Sigmoid colon (tissue), 6 donors: ENCODE measurements at regions not wholly inside any gene's neighbourhood (a gene's known extent, or its start where the extent isn't known, plus 50 kb on each side); places are given as distances from the start of the nearest gene placed in this dataset.

Experiments used
- DNase-seq: peaks from one replicate; pipeline ENCODE4 v3.0.0-alpha.2; 2019
- H3K27ac ChIP-seq, 4 donors: fragments of 200-600 bp; sonication (generic); one replicate each; pipeline ENCODE4 v1.5.1; 2016 to 2019; ENCODE audit warnings: mild to moderate bottlenecking in 1 of 4
- H3K27me3 ChIP-seq, 3 donors: fragments of 200-600 bp; sonication (generic); one replicate each; pipeline ENCODE4 v1.5.1; 2019; ENCODE audit warnings: mild to moderate bottlenecking in 1 of 3
- H3K36me3 ChIP-seq, 4 donors: fragments of 200-600 bp; sonication (generic); one replicate each; pipeline ENCODE4 v1.5.1; 2016 to 2019
- H3K4me1 ChIP-seq, 4 donors: fragments of 200-600 bp; sonication (generic); one replicate each; pipeline ENCODE4 v1.5.1; 2017 to 2019
- H3K4me3 ChIP-seq, 4 donors: fragments of 200-600 bp; sonication (generic); one replicate each; pipeline ENCODE4 v1.5.1; 2017 to 2019; ENCODE audit warnings: mild to moderate bottlenecking in 2 of 4, moderate library complexity in 1 of 4
- H3K9me3 ChIP-seq, 4 donors: fragments of 200-600 bp in 3 of 4; sonication (generic) in 3 of 4; one replicate each; pipeline versions ENCODE4 v1.5.1 to v1.6.1; 2013 to 2019
- CTCF ChIP-seq, 4 experiments: fragments of 450-650 bp in 3 of 4; fragments of 200-600 bp in 1 of 4; IDR thresholded peaks; one replicate each; pipeline ENCODE4 v1.5.1; 2016 to 2019; ENCODE audit warnings: antibody characterized with exemption in 4 of 4, mild to moderate bottlenecking in 3 of 4, moderate library complexity in 2 of 4
- EP300 ChIP-seq, 4 donors: sonication (generic); formaldehyde crosslinking; IDR thresholded peaks; one replicate each; pipeline ENCODE4 v1.6.1; 2017; ENCODE audit warnings: antibody characterized with exemption in 4 of 4
- POLR2A ChIP-seq, 2 donors: fragments of 450-650 bp; IDR thresholded peaks; one replicate each; pipeline ENCODE4 v1.6.1; 2016; ENCODE audit warnings: antibody characterized with exemption in 2 of 2, mild to moderate bottlenecking in 2 of 2, moderate library complexity in 2 of 2
- POLR2AphosphoS5 ChIP-seq, 4 donors: sonication (generic); formaldehyde crosslinking; IDR thresholded peaks; one replicate each; pipeline ENCODE4 v1.6.1; 2017; ENCODE audit warnings: antibody characterized with exemption in 4 of 4
- WGBS, 2 donors: extraction: QIAGEN DNeasy Blood & Tissue Kit; methylation state at CpG; one replicate each; pipeline ENCODE4 v1.1.7; 2013; 5-methylcytosine and 5-hydroxymethylcytosine counted together
- intact Hi-C: fragments of 100-400 bp; cut with DNase I; formaldehyde crosslinking; loops from one replicate; pipeline ENCODE4 v1.15.1; 2023
- donor health status: healthy with polysubstance abuse.
- donor health status: healthy.

- peaks cover 0 to 40% (median 2%) of the 10 kb centered on the region in 4 donors for H3K36me3 ChIP-seq
- DNase-seq, result no peak
- WGBS, 2 donors, result 78 to 83% methylated on average over 5 of the region's 5 CpGs
- TF ChIP-seq EP300 (IDR thresholded peaks at IDR 0.05), result no peak
- TF ChIP-seq CTCF (IDR thresholded peaks at IDR 0.05), result no peak
- TF ChIP-seq POLR2A (IDR thresholded peaks at IDR 0.05), result no peak
- H3K4me1 ChIP-seq, result peaks cover 0 to 6% (median 0%) of the 10 kb centered on the region in 4 donors
- no peak overlapping the region for H3K4me3 ChIP-seq
- no peaks in the 10 kb centered on the region for H3K9me3 ChIP-seq
- intact Hi-C loops, result no loop called here
- H3K27ac ChIP-seq, result peak overlapping the region in 1 of 4 donors; percentile 44
- H3K27me3 ChIP-seq, result no peaks in the 10 kb centered on the region
These were observed 147.3 kb downstream of the TLR5 start for GRCh38 chr1:222995620-222996309.

- H3K36me3 ChIP-seq, result peaks cover 0 to 40% (median 2%) of the 10 kb centered on the region in 4 donors
- no peak overlapping the region for H3K4me3 ChIP-seq
- intact Hi-C loops, result no loop called here
- no peak for TF ChIP-seq CTCF (IDR thresholded peaks at IDR 0.05)
- TF ChIP-seq POLR2AphosphoS5 (IDR thresholded peaks at IDR 0.05), result no peak
- no peak for TF ChIP-seq EP300 (IDR thresholded peaks at IDR 0.05)
- no peak for TF ChIP-seq POLR2A (IDR thresholded peaks at IDR 0.05)
- H3K9me3 ChIP-seq, result no peaks in the 10 kb centered on the region
- no peak for DNase-seq
- WGBS, 2 donors, result 45 to 54% methylated on average over 3 of the region's 3 CpGs
- no peak overlapping the region for H3K27ac ChIP-seq
- H3K27me3 ChIP-seq, result no peaks in the 10 kb centered on the region
- peaks cover 0 to 6% (median 0%) of the 10 kb centered on the region in 4 donors for H3K4me1 ChIP-seq
These were observed 146.6 kb downstream of the TLR5 start for GRCh38 chr1:222996310-222996975.

GRCh38 chr1:223000632-223001031, 142.4 kb downstream of the TLR5 start:
- no peaks in the 10 kb centered on the region for H3K9me3 ChIP-seq
- no peak for DNase-seq
- no peaks in the 10 kb centered on the region for H3K27me3 ChIP-seq
- intact Hi-C loops, result no loop called here
- peaks cover 0 to 15% (median 10%) of the 10 kb centered on the region in 4 donors for H3K4me1 ChIP-seq
- H3K27ac ChIP-seq, result no peak overlapping the region
- TF ChIP-seq CTCF (IDR thresholded peaks at IDR 0.05) (no peak), POLR2AphosphoS5 (IDR thresholded peaks at IDR 0.05) (no peak), POLR2A (IDR thresholded peaks at IDR 0.05) (no peak), EP300 (IDR thresholded peaks at IDR 0.05) (no peak)
- peaks cover 12 to 44% (median 16%) of the 10 kb centered on the region in 4 donors for H3K36me3 ChIP-seq
- no peak overlapping the region for H3K4me3 ChIP-seq

- no peak overlapping the region for H3K27ac ChIP-seq
- no peaks in the 10 kb centered on the region for H3K9me3 ChIP-seq
- no peak for DNase-seq
- H3K4me3 ChIP-seq, result no peak overlapping the region
- H3K4me1 ChIP-seq, result peaks cover 0 to 20% (median 14%) of the 10 kb centered on the region in 4 donors
- intact Hi-C loops, result no loop called here
- 84 to 92% methylated on average over 9 of the region's 9 CpGs for WGBS, 2 donors
- TF ChIP-seq EP300 (IDR thresholded peaks at IDR 0.05) (no peak), POLR2A (IDR thresholded peaks at IDR 0.05) (no peak), CTCF (IDR thresholded peaks at IDR 0.05) (no peak), POLR2AphosphoS5 (IDR thresholded peaks at IDR 0.05) (no peak)
- H3K36me3 ChIP-seq, result peaks cover 11 to 37% (median 16%) of the 10 kb centered on the region in 4 donors
- H3K27me3 ChIP-seq, result no peaks in the 10 kb centered on the region
These were observed 141.1 kb downstream of the TLR5 start for GRCh38 chr1:223001653-223002634.
